ENCODE measurements at regions not wholly inside any gene's neighbourhood (a gene's known extent, or its start where the extent isn't known, plus 50 kb on each side); places are given as distances from the start of the nearest gene placed in this dataset.

DNA sequence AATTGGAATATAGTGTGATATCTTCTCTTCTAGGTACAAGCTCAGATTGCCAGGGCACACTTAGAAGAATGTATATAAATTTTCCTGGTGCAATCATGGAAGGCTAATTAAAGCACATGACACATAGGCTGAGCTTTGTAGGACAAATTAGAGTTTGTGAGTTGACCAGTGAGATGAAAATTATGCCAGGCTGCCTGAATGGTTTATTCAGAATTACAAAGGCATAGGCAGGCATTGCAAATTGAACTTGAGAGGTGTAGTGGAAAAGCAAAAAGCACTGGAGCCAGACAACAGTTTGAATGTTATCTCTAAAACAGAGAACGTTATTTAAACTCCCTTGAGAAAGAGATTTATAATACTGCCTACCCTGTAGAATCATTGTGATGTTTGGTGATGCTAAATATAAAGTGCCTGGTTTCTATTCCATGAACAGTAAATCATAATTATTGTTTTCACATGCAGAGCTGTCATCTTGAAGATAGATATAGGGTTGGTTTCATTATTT is 712.1 kb downstream of the TBC1D32 start:
- no peak for DNase-seq (ENCODE audit: low read depth)

DNA sequence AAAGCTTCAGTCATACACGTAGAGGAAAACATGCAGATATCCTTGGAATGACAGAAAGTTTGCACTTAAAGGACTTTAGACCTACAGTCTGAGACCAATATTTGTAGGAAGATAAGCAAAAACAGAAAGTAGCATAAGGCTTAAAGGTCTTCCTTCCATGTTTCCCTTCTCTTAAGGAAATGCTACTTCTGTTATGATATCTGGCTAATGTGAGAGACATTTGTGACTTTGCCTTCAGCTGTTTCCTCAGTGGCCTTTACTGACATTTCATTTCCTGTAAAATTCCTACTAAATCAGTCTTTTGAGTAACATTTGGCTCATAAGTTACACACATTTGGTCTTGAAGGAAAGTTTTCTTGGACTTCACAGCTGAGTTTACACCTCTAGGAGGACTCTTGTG is 713.4 kb downstream of the TBC1D32 start:
- no peak for DNase-seq (ENCODE audit: low read depth)

DNA sequence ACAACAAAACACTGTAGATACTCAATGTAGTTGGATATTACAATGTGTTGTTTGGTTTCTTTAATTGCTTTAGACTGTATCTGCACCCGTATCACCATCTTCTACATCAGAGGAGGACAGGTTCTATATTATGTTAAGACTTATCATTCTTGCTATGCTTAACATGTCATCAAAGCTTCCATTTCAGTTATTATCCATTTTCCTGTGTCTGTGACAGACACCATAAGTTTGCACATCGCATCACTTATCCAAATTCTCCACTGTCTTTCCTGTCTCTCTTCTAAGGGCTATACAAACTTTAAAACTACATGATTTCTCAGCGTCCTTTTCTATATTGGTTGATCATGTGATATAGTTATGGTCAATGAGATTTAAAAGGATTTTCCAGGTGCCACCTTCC is 719.0 kb downstream of the TBC1D32 start:
- DNase-seq (ENCODE audit: low read depth) = no peak

DNA sequence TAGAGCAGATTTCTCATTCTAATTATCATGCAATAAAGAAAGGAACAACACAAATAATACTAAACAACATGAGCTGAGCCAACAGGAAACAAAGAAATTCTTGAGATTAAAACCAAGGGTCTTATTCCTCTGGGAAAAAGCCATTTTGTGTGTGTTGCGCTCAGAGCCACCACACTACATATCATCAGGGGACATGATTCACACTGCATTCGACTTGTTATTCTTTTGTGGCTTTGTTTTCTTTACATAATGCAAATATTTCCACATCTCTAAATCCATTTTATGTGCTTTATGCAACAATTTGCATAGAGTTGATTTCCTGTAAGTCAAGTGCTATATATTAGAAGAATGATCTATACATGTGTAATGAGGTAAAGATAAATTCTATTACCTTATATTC is 719.6 kb downstream of the TBC1D32 start:
- DNase-seq (ENCODE audit: low read depth) = no peak

DNA sequence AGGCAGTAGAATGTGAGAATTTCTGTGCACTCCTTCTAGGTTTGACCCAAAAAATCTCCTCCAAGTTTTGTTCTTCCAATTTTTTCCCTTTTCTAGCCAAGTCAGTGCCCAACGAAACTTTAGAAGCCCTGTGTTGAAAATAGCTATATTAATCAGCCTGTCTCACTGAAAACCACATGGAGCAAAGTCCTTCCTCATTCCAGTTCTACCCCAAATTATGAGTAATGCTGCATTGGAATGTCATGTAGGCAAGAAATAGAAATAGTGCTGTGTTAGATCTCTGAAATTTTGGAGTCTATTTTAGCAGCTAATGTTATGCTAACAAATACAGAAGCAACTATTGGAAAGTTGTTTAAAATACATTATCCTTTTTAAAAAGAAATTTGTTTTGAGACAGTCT is 725.5 kb downstream of the TBC1D32 start:
- no peak for DNase-seq (ENCODE audit: low read depth)

DNA sequence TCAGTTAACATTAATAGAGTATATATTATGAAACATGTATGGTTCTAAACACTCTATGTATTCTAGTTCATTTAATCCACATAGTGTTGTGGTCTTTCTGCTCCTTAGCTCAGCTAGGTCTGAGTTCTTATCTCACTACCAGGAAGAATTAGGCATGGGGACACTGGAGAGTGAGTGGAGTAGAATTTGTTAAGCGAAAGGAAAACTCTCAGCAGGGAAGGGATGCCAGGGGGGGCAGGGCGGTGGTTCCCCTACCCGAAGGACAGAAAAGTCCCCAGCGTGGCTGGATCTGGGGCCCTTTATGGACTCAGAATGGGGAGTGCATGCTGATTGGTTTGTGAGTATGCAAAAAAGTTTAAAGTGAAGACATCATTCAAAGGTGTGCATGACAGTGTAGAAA is 727.5 kb downstream of the TBC1D32 start:
- no peak for DNase-seq (ENCODE audit: low read depth)

DNA sequence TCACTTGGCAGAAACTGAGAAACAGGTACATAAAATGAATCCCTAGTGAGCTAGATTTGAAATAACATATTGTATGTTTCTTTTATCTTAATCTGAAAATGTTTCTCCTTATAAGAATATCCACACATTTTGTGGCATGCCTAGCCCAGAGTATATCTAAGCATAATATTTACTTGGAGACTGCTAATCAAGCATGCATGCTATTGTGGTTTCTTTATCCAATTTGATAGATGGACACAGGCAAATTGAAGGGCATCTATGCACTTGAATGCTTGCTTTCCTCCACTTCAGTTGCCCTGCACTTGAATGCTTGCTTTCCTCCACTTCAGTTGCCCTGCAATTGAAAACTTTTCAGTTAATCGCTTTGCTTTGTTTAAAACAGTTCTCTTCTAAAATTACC is 729.8 kb downstream of the TBC1D32 start:
- no peak for DNase-seq (ENCODE audit: low read depth)

DNA sequence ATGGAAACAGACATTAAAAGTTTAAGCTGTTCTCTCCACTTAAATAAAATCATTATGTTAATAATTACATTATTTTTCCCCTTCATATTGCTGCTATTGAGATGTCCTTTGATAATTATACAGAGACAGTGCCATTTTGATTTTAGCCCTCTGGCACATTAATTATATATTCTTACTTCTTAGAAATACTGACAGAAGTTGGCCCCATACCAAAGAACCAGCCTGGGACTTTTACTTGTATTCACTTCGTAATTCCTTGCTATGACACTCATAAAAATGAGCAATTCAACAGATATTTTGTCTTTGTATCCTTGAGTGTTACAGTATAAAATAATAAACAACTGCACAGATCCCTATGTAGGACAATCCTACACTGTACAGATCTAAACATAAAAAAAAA is 743.7 kb downstream of the TBC1D32 start:
- no peak for DNase-seq (ENCODE audit: low read depth)

DNA sequence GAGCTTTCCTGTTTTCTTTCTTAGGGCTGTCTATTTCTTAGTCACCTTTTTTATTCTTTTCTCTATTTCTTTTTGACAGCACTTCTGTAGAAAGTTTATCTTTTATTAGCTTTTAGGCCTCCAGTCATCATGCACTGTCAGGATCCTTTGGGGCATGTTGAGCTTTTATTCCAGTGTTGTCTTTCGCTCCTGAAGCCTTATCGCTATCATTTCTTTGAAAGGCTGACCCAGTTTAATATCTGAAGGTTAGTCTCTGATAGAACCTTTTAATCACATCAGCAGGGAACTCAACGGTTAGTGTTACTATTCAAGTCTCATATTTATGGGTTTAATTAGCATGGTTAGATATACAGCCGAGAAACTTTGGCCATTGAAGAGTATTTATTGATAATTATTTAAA is 745.9 kb downstream of the TBC1D32 start:
- DNase-seq (ENCODE audit: low read depth) = no peak

DNA sequence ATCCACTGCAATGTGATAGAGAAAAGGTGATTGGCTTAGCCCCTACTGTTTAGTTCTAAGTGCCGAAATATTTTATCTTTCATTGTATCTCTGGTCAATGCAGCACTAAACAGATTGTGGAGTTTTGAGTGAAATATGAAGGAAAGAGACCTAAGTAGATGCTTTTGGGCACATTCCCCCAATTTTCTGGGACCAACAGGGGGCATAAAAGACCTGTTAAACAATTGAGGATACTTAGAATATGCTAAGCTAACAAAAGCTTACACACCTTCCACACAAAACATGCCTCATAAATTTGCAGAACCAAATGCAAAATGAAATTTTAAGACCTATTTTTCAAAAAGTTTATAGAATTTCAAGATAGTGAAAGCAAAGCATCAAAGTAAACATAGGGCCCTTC is 746.9 kb downstream of the TBC1D32 start:
- DNase-seq (ENCODE audit: low read depth) = no peak

DNA sequence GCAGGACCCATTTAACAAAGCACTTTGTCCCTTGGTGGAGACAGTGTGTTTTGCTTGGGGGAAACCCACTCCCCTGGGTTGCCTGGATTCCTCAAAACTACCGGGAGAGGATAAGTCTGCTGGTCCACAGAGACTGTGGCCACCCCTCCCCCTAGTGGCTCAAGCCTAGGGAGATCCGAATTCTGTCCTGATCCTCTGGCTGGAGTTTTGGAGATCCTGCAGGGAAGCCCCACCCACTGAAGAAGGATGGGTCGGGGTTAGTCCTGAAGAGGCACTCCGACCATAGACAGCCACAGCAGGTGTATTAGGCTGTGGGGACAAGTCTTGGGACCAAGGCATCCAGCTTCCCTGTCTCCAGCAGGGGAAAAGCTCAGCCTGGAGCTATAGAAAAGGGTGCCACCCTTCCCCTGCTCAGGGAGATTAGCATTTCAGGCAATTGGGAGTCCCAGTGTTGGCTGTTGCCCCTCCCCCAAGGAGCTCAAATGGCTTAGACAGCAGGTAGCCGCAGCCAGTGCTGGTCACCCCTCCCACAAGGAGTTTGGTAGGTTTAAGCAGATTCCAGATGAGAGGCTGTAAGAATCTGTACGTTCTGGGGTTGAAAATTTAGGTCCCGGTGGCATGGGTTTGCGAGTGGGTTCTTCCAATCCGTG is 750.0 kb downstream of the TBC1D32 start:
- DNase-seq (ENCODE audit: low read depth) = no peak

DNA sequence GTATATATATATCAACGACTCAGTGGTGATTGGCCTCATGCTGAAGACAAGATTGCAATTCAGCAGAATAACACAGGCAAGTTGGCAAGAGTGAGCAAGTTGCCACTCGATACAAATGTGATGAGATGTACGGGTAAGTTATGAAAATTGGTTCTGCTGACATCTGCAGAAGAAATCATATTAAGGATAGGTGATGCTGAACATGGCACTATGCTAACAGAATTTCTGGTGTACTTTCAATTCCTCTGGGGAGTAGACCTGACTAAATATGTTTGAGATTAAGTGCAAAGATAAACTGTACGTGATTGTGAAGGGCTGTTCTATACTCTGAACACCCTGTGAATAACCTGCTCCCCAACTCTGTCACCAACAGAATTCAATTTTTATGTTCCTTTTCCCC is 758.2 kb downstream of the TBC1D32 start:
- DNase-seq (ENCODE audit: low read depth) = no peak

DNA sequence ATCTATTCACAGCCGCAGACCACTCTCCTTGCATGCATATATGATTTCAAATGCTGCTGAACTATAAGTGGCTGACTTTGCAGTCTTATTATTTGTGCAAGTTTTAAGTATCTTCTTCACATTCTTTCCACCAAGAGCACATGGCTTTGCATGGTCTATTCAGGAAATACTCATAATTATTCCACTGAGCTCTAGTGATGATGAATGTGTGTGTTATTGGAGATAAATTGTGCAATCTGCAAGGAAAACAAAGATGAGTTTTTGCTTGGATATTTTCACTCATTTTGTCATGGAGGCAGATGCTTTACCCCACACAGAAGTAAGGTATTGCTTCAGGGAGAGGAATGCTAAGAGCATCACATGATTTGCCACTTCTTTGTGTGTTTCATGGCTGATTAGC is 764.6 kb downstream of the TBC1D32 start:
- no peak for DNase-seq (ENCODE audit: low read depth)

DNA sequence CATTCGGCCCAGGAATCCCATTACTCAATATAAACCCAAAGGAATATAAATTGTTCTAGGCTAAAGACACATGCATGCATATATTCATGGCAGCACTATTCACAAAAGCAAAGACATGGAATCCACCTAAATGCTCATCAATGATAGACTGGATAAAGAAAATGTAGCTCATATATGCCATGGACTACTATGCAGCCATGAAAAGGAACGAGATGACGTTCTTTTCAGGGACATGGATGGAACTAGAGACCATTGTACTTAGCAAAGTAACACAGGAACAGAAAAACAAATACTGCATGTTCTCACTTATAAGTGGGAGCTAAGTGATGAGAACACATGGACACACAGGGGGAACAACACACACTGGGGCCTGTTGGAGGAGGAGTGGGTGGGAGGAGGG is 769.5 kb downstream of the TBC1D32 start:
- DNase-seq (ENCODE audit: low read depth) = no peak

DNA sequence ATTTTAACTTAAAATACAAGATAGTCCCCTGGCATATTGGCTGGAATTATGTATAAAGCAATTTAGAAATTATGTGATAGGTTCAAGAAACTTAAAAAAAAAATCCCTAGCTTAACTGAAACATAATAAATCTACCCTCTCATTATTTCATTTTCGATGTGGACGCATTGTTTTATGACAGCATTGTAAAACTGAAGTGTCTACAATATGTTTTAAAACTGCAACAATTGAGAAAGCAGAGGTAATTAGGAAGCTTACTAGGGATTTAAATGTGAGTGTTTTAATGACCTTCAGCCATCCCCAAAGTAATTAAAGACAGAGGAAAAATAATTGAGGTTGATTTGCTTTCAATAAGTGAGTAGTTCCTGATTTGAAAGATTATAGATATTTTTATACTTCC is 776.0 kb downstream of the TBC1D32 start:
- DNase-seq (ENCODE audit: low read depth) = no peak

DNA sequence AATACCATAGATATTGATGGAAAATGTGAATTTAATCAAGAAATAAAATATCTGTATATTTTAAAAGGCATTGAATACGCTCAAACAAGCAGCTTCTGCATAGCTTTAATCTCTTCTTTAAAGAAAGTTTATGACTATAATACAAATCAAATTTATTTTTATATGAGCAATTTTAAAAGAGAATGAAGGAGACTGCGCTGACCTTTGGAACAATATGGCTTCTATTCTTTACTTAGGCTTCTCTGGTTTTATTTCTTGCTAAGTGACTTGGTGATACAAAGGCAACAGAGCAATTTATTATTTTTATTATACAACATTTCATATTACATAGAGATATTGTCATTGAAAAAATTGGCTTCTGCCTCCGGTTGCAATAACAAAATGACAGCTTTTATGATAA is 776.7 kb downstream of the TBC1D32 start:
- DNase-seq (ENCODE audit: low read depth) = no peak

DNA sequence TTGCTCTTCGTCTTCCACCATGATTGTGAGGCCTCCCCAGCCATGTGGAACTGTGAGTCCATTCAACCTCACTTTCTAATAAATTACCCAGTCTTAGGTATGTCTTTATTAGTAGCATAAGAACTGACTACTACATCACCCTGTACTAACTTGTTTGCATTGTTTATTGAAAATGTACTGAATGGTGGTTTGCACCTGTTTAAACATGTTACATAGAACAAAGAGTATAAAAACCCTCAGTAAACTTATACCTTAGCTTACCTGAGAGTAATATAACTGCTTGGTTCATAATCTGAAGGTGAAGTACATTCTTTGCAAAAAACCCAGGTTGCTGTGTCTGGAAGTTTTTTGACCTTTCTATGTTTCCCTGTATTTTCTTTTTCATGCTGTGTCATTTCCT is 777.8 kb downstream of the TBC1D32 start:
- DNase-seq (ENCODE audit: low read depth) = no peak

DNA sequence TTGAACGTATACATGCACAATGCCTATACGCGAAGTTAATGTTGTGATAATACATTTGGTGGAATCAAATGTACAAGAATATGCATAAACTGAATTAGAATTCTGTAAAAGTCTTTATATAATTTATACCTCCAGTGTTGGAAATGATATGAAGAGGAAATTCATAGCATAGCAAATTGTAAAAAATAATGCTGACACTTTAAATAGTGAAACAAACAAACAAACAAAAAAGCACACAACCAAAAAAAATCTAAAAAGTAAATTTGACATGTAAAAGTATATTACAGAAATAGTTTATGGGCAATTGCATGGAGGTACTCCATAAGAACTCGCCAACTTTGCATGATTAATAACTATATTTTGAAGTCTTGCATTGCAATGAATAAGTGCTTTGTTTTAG is 780.9 kb downstream of the TBC1D32 start:
- no peak for DNase-seq (ENCODE audit: low read depth)

DNA sequence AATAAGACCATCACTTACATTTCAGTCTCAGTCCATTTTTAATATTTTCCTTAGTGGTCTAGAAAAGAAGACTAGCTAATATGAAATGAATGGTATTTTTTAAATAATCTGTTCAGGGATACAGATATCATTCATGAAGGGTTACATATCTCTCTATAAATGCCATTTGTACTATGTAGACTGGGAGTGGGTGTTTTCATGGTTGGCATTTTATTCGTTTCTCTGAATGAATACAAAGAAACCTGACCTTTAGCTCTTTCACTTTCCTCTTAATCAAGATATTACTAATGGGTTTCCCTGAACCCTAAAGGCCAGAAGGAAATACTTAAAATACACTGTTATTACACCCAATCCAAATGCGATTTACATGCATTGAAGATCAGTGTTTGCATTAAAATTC is 788.9 kb downstream of the TBC1D32 start:
- no peak for DNase-seq (ENCODE audit: low read depth)

DNA sequence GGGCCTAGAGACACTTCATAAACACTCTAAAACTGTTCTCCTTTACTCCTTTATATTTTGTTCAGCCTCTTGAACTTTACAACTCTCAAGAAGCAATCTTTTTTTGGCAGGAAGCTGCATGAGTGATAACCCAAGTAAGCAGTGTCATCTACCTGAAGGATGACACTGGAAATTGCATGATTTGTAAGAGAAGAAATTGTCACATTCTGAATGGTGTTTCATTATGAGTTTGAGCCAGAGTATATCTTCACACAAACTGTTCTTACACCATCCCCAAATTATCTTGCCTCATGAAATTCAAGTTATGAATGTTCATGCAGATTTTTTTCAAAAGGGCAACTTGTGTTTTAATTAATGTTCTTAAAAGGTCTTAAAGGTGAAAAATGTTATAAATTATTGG is 799.3 kb downstream of the TBC1D32 start:
- DNase-seq (ENCODE audit: low read depth) = no peak

DNA sequence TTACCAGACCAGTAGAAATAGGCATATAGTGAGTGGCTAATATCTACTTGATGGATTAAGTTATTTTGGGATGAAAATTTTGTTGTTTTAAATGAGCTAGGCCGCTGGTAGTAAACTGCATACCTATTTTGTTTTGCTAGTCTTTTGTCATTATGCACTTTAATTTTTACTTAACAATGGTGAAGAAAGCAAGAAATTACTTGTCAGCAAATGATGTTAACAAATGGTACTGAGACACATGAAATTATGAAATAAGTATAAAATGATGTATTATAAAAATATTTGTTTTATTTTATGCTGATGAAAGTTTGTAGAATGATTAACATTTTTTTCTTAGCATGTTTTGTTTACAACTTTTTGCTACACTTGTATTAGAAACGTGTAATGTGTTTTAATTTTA is 807.7 kb downstream of the TBC1D32 start:
- DNase-seq (ENCODE audit: low read depth) = no peak

DNA sequence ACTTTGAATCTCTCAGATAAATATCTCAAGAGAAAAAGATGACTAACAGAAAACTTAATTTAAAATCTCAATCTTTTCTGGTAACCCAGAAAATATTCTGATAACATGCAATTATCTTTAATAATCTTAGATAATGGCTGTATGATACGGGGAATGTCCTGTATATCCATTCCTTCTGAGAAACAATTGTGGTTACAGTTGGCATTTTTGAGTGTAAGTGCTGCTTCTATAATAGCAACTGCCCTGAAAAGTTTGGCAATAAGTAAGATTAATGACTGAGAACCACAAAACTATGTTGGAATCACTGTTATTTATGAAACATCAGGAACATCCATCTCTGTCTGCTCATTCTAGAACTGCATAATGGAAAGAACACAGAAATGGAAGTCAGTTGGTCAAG is 819.7 kb downstream of the TBC1D32 start:
- DNase-seq (ENCODE audit: low read depth) = no peak

DNA sequence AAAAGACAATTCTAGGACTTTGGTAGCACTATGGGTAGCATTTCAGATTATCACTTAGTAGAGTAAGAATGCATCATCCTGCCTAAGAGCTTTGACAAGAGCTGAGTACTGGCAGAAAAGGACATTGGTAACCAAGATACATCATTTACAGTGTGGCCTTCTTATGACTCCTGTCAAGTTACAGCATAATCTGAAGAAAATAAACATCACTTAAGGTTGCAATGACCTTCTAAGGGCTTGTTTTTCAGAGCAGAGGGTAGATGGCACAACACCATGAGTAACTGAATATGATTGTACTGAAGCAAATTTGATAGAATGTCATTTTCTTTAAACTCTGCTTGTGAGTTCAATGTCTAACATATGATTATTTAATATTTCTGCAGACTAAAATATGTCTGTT is 822.6 kb downstream of the TBC1D32 start:
- no peak for DNase-seq (ENCODE audit: low read depth)

DNA sequence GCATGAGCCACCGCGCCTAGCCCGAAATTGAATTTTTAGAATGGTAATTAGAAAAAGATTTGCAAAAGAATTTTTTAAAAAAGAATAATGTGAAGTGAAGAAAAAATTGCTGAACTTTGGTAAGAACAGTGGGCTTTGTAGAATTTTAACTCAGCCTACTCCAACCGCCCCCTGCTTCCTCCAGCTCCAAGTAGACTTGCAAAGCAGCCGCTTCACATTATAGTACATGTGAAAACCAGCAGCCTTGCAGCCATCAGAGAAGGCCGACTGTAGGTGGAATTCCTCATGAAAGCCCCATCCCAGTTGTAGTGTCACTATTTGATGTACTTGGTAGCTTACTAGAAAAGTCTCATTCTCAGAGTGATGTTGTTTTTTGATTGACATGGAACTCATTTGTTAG is 835.6 kb downstream of the TBC1D32 start:
- DNase-seq (ENCODE audit: low read depth) = no peak

DNA sequence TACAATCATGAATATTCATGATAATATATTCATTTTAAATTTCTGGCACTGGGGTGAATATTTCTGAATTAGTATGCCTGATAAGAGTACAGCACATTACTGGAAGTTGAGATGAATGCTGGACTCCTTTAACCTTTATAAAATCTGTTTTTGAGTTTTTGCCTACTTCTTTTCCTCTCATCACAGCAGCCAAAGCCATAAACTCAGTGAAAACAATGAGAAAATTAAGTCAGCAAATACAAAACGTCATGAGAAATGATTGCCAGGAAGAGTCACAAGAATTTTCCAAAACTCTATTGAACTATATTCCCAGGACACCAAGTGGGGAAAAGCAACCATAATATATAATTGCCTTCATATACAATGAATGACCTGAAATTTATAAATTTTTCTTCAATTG is 837.6 kb downstream of the TBC1D32 start:
- no peak for DNase-seq (ENCODE audit: low read depth)

Measured in activated T-cell treated with anti-CD3 and anti-CD28 coated beads for 48 hours (primary cell).